NCI-H2196 (cell line): ENCODE measurements at regions not wholly inside any gene's neighbourhood (a gene's known extent, or its start where the extent isn't known, plus 50 kb on each side); places are given as distances from the start of the nearest gene placed in this dataset.

Experiments used
- DNase-seq: peaks from one replicate; lab custom pipeline; 2025; ENCODE audit not compliant: unreplicated experiment; lab: John Stamatoyannopoulos, UW

- DNase-seq: no peak
These were observed 132.2 kb downstream of the OR13A1 start for GRCh38 chr10:45183174-45183573.

GRCh38 chr10:45197816-45198485 is 117.5 kb downstream of the OR13A1 start:
- DNase-seq: no peak

GRCh38 chr10:45198486-45199204 is 116.8 kb downstream of the OR13A1 start:
- DNase-seq: no peak

GRCh38 chr10:45199205-45199740 is 116.1 kb downstream of the OR13A1 start:
- DNase-seq: no peak

GRCh38 chr10:45201271-45201670 is 114.1 kb downstream of the OR13A1 start:
- no peak for DNase-seq

- no peak for DNase-seq
These were observed 113.2 kb downstream of the OR13A1 start for GRCh38 chr10:45202242-45202641.

GRCh38 chr10:45204954-45205775 is 110.2 kb downstream of the OR13A1 start:
- no peak for DNase-seq

- no peak for DNase-seq
These were observed 105.5 kb downstream of the OR13A1 start for GRCh38 chr10:45209888-45210287.

- no peak for DNase-seq
These were observed 103.8 kb downstream of the OR13A1 start for GRCh38 chr10:45211576-45211975.

GRCh38 chr10:45219416-45219815 is 96.0 kb downstream of the OR13A1 start:
- no peak for DNase-seq

- no peak for DNase-seq
These were observed 94.5 kb downstream of the OR13A1 start for GRCh38 chr10:45220931-45221330.

GRCh38 chr10:45224219-45224841 is 91.1 kb downstream of the OR13A1 start:
- no peak for DNase-seq

- DNase-seq: no peak
These were observed 88.4 kb downstream of the OR13A1 start for GRCh38 chr10:45227042-45227441.

- no peak for DNase-seq
These were observed 88.0 kb downstream of the OR13A1 start for GRCh38 chr10:45227456-45227855.

GRCh38 chr10:45229823-45230222 is 85.6 kb downstream of the OR13A1 start:
- no peak for DNase-seq

- peak; percentile 58 for DNase-seq
These were observed 80.1 kb downstream of the OR13A1 start for GRCh38 chr10:45235260-45235769.

GRCh38 chr10:45235798-45236220 is 79.6 kb downstream of the OR13A1 start:
- no peak for DNase-seq

- DNase-seq: no peak
These were observed 76.5 kb downstream of the OR13A1 start for GRCh38 chr10:45238896-45239295.

GRCh38 chr10:45239642-45240041 is 75.8 kb downstream of the OR13A1 start:
- no peak for DNase-seq

GRCh38 chr10:45241865-45242520 is 73.4 kb downstream of the OR13A1 start:
- no peak for DNase-seq
